Left ventricle myocardium inferior (tissue), 1 donor: ENCODE measurements at regions not wholly inside any gene's neighbourhood (a gene's known extent, or its start where the extent isn't known, plus 50 kb on each side); places are given as distances from the start of the nearest gene placed in this dataset.
A peak's percentile ranks its signal among the peaks of the same experiment; 100 is the strongest.

Source experiments
- DNase-seq: peaks from one replicate; pipeline ENCODE4 v3.0.0-alpha.2; 2020
- H3K27ac ChIP-seq: fragments of 200-600 bp; replicated peaks from 2 replicates; pipeline ENCODE4 v1.8.0; 2021
- H3K27me3 ChIP-seq: fragments of 200-600 bp; 2 replicates; pipeline ENCODE4 v1.8.0; 2021; ENCODE audit warnings: low read depth
- H3K36me3 ChIP-seq: fragments of 200-600 bp; 2 replicates; pipeline ENCODE4 v1.8.0; 2021
- H3K4me1 ChIP-seq: fragments of 200-600 bp; 2 replicates; pipeline ENCODE4 v1.8.0; 2021
- H3K4me3 ChIP-seq: fragments of 200-600 bp; 2 replicates; pipeline ENCODE4 v1.8.0; 2021; ENCODE audit warnings: mild to moderate bottlenecking, moderate library complexity
- H3K9me3 ChIP-seq: fragments of 200-600 bp; replicated peaks from 2 replicates; pipeline ENCODE4 v1.8.0; 2021
- intact Hi-C: fragments of 100-400 bp; cut with micrococcal nuclease; formaldehyde crosslinking; loops from one replicate; pipeline ENCODE4 v1.11.0; 2022
- TF ChIP-seq, protein P1 (sequence below): fragments of 200-600 bp; IDR thresholded peaks from 2 replicates; pipeline ENCODE4 v1.8.0; 2021; ENCODE audit warnings: antibody characterized with exemption, mild to moderate bottlenecking, borderline replicate concordance
- donor health status: DM: no; HTN: yes; CAD: no; lungs with severe emphysema.

- no peak for DNase-seq
- Histone ChIP-seq H3K27ac (peak overlapping the region; percentile 74), H3K4me3 (no peak overlapping the region), H3K36me3 (no peaks in the 10 kb centered on the region), H3K27me3 (no peaks in the 10 kb centered on the region), H3K4me1 (peaks cover 54% of the 10 kb centered on the region), H3K9me3 (no peaks in the 10 kb centered on the region)
- intact Hi-C loops, result no loop called here
- TF ChIP-seq, protein P1, sequence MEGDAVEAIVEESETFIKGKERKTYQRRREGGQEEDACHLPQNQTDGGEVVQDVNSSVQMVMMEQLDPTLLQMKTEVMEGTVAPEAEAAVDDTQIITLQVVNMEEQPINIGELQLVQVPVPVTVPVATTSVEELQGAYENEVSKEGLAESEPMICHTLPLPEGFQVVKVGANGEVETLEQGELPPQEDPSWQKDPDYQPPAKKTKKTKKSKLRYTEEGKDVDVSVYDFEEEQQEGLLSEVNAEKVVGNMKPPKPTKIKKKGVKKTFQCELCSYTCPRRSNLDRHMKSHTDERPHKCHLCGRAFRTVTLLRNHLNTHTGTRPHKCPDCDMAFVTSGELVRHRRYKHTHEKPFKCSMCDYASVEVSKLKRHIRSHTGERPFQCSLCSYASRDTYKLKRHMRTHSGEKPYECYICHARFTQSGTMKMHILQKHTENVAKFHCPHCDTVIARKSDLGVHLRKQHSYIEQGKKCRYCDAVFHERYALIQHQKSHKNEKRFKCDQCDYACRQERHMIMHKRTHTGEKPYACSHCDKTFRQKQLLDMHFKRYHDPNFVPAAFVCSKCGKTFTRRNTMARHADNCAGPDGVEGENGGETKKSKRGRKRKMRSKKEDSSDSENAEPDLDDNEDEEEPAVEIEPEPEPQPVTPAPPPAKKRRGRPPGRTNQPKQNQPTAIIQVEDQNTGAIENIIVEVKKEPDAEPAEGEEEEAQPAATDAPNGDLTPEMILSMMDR, result no peak
Measured at GRCh38 chr12:46493150-46493833, 120.7 kb upstream of the SLC38A2 start.

DNA sequence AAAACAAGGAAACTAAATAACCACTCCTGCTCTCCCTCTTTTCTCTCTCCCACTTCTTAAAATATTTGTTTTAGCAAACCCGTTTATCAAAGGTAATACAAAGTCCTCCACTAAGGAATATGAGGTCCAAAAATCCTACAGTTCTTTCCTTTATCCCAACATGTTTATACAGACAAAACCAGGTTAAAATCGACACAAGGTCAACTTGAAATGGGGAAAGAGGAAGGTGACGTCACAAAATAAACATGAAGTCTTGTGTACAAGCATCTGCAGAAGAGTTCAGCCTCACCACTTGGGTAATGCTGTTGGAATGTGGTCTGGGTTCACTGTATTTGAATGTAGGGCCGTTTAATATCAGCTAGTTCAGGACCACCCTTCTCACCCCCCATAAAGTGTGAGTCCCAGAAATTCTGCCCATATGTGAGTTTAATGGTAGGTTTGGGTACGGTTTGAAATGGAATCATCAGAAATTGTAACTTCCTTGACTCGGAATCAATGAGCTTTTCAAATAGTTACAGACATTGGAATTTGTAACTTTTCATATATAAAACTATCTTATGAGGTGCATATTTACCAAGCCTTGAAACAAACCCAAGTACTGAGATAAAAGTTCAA is 120.0 kb upstream of the SLC38A2 start:
- Histone ChIP-seq H3K27ac (peak overlapping the region; percentile 74), H3K4me1 (peaks cover 54% of the 10 kb centered on the region), H3K4me3 (no peak overlapping the region), H3K27me3 (no peaks in the 10 kb centered on the region), H3K9me3 (no peaks in the 10 kb centered on the region), H3K36me3 (no peaks in the 10 kb centered on the region)
- TF ChIP-seq, protein P1, result no peak
- intact Hi-C loops, result no loop called here
- no peak for DNase-seq

GRCh38 chr12:46491548-46491947 is 119.0 kb upstream of the SLC38A2 start:
- TF ChIP-seq, protein P1, result no peak
- Histone ChIP-seq H3K4me3 (no peak overlapping the region), H3K9me3 (no peaks in the 10 kb centered on the region), H3K27me3 (no peaks in the 10 kb centered on the region), H3K27ac (peak overlapping the region; percentile 74), H3K36me3 (no peaks in the 10 kb centered on the region), H3K4me1 (peaks cover 54% of the 10 kb centered on the region)
- no peak for DNase-seq
- intact Hi-C loops, result no loop called here

GRCh38 chr12:46490635-46491034 is 118.1 kb upstream of the SLC38A2 start:
- no peaks in the 10 kb centered on the region for H3K36me3 ChIP-seq
- H3K27me3 ChIP-seq, result no peaks in the 10 kb centered on the region
- no peaks in the 10 kb centered on the region for H3K9me3 ChIP-seq
- TF ChIP-seq, protein P1, result no peak
- intact Hi-C loops, result no loop called here
- no peak overlapping the region for H3K4me3 ChIP-seq
- peak overlapping the region; percentile 74 for H3K27ac ChIP-seq
- H3K4me1 ChIP-seq, result peaks cover 54% of the 10 kb centered on the region
- no peak for DNase-seq

DNA sequence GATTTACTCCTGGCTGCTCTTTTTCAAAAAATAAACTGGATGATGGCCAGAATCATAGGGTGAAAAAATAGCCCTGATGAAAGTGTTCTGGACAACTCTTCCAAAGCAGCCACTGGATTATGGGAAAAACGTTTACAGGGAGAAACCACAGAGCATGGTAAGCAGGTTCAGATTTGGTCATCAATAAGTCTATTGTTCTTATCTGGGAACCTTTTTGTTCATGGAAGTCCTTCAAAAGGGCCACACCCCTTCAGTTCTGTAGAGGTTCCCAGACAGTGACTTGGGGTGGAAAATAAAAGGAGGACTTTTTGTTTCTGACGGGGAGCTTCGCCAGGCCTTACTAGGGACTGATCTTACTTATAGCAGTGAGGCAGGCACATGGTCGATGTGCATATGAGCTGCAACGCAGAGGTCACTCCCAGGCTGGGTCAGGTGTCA is 117.4 kb upstream of the SLC38A2 start:
- H3K4me1 ChIP-seq, result peaks cover 54% of the 10 kb centered on the region
- no peak for DNase-seq

More for the DNA sequence above, 117.4 kb upstream of the SLC38A2 start:
- no peak overlapping the region for H3K4me3 ChIP-seq
- no peaks in the 10 kb centered on the region for H3K27me3 ChIP-seq
- peak overlapping the region; percentile 74 for H3K27ac ChIP-seq
- H3K9me3 ChIP-seq, result no peaks in the 10 kb centered on the region
- TF ChIP-seq, protein P1, result no peak
- no peaks in the 10 kb centered on the region for H3K36me3 ChIP-seq
- intact Hi-C loops, result no loop called here
